Mesendoderm (in vitro differentiated cells): ENCODE measurements at regions not wholly inside any gene's neighbourhood (a gene's known extent, or its start where the extent isn't known, plus 50 kb on each side); places are given as distances from the start of the nearest gene placed in this dataset.

Experiments
- DNase-seq: peaks from one replicate; pipeline ENCODE4 v3.0.0; 2013
- H2AK5ac ChIP-seq: 2 replicates; pipeline ENCODE4 v1.6.1; 2013; ENCODE audit warnings: low read length, inconsistent platforms
- H2BK120ac ChIP-seq: 2 replicates; pipeline ENCODE4 v1.6.1; 2013; ENCODE audit warnings: low read depth, mild to moderate bottlenecking, low read length, moderate library complexity, mixed read lengths
- H2BK15ac ChIP-seq: replicated peaks from 2 replicates; pipeline ENCODE4 v1.6.1; 2013; ENCODE audit warnings: low read depth, mild to moderate bottlenecking, moderate library complexity
- H2BK5ac ChIP-seq: 2 replicates; pipeline ENCODE4 v1.6.1; 2013; ENCODE audit warnings: low read length, inconsistent platforms
- H3K18ac ChIP-seq: 2 replicates; pipeline ENCODE4 v1.6.1; 2013; ENCODE audit warnings: mild to moderate bottlenecking, low read length, mixed read lengths
- H3K23ac ChIP-seq: one replicate; pipeline ENCODE4 v1.6.1; 2013; ENCODE audit warnings: low read length
- H3K27ac ChIP-seq: 2 replicates; pipeline ENCODE4 v1.5.1; 2013; ENCODE audit warnings: low read depth, mild to moderate bottlenecking, inconsistent platforms, low read length, moderate library complexity
- H3K27me3 ChIP-seq: 2 replicates; pipeline ENCODE4 v1.6.1; 2013; ENCODE audit warnings: low read length, control low read depth, mild to moderate bottlenecking, inconsistent platforms; ENCODE audit not compliant: insufficient read depth, poor library complexity
- H3K36me3 ChIP-seq: 2 replicates; pipeline ENCODE4 v1.6.1; 2013; ENCODE audit warnings: low read length, inconsistent platforms; ENCODE audit not compliant: control insufficient read depth, insufficient read depth
- H3K4ac ChIP-seq: one replicate; pipeline ENCODE4 v1.6.1; 2013; ENCODE audit warnings: low read depth, mild to moderate bottlenecking, low read length, moderate library complexity
- H3K4me1 ChIP-seq: 2 replicates; pipeline ENCODE4 v1.6.1; 2013; ENCODE audit warnings: low read depth, low read length, inconsistent platforms; ENCODE audit not compliant: control insufficient read depth
- H3K4me2 ChIP-seq: 2 replicates; pipeline ENCODE4 v1.6.1; 2013; ENCODE audit warnings: low read length
- H3K4me3 ChIP-seq: 2 replicates; pipeline ENCODE4 v1.5.1; 2013; ENCODE audit warnings: mild to moderate bottlenecking, low read length
- H3K56ac ChIP-seq: one replicate; pipeline ENCODE4 v1.6.1; 2013; ENCODE audit warnings: low read length
- H3K79me1 ChIP-seq: 2 replicates; pipeline ENCODE4 v1.6.1; 2013; ENCODE audit warnings: low read length, inconsistent platforms
- H3K79me2 ChIP-seq: 2 replicates; pipeline ENCODE4 v1.6.1; 2013; ENCODE audit warnings: mild to moderate bottlenecking, low read length; ENCODE audit not compliant: control insufficient read depth, insufficient read depth
- H3K9ac ChIP-seq: 2 replicates; pipeline ENCODE4 v1.6.1; 2013; ENCODE audit warnings: low read length, inconsistent platforms
- H4K5ac ChIP-seq: one replicate; pipeline ENCODE4 v1.6.1; 2013; ENCODE audit warnings: low read length
- H4K8ac ChIP-seq: one replicate; pipeline ENCODE4 v1.6.1; 2013; ENCODE audit warnings: low read depth, mild to moderate bottlenecking, control low read depth, low read length, moderate library complexity
- WGBS: extraction: QIAGEN DNeasy Blood & Tissue Kit; methylation state at CpG from one replicate; pipeline ENCODE4 v1.1.7; 2013; ENCODE audit warnings: low lambda C conversion rate, missing lambda C conversion rate; ENCODE audit not compliant: insufficient coverage; ENCODE audit errors: extremely low coverage; 5-methylcytosine and 5-hydroxymethylcytosine counted together

DNA sequence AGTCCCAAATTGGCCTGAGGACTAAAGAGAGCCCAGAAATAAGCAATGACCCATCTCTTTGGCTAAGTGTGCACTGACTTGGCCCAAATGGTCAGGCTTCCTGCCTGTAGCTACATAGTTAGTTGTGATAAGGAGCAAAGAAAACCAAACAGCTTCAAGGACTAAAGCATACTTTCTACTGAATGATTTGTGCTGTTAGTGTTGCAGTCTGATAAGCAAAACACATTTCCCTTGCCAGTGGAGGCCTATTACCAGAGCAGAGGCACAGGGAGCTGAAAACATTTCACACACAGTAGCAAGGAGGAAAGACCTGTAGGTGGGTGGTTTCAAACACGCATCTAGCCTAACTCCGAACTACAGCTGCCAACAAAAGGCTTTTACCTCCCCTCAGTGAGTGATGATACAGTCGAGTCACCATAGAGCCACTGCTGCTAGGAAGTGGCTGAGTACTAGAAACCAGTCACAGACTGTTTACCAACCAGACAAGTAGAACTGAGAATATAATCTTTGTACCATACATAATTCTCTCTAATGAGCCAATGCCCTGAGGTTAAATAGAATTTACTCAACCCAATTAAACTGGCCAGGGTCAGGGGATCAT, 222.3 kb upstream of the THBS1 start:
- H3K23ac ChIP-seq, result no peak overlapping the region
- no peaks in the 10 kb centered on the region for H3K27me3 ChIP-seq
- H2BK15ac ChIP-seq, result no peak overlapping the region
- no peak overlapping the region for H3K4me2 ChIP-seq
- H3K9ac ChIP-seq, result no peak overlapping the region
- DNase-seq, result no peak
- H3K4ac ChIP-seq, result no peak overlapping the region
- no peak overlapping the region for H3K56ac ChIP-seq
- H3K79me2 ChIP-seq, result no peaks in the 10 kb centered on the region
- no peaks in the 10 kb centered on the region for H3K36me3 ChIP-seq
- no peak overlapping the region for H3K27ac ChIP-seq
- no peaks in the 10 kb centered on the region for H3K79me1 ChIP-seq
- no peak overlapping the region for H3K18ac ChIP-seq
- no peak overlapping the region for H2BK120ac ChIP-seq
- H2AK5ac ChIP-seq, result no peak overlapping the region
- no peaks in the 10 kb centered on the region for H3K4me1 ChIP-seq
- no peak overlapping the region for H4K5ac ChIP-seq
- WGBS, result no CpG with 5 or more reads among the region's 3 CpGs
- H4K8ac ChIP-seq, result no peak overlapping the region
- no peak overlapping the region for H2BK5ac ChIP-seq
- H3K4me3 ChIP-seq, result no peak overlapping the region

GRCh38 chr15:39359771-39360170, 221.1 kb upstream of the THBS1 start:
- no CpG with 5 or more reads among the region's 3 CpGs for WGBS
- Histone ChIP-seq H3K23ac (no peak overlapping the region), H4K8ac (no peak overlapping the region), H2BK15ac (no peak overlapping the region), H4K5ac (no peak overlapping the region), H3K4ac (no peak overlapping the region), H3K18ac (no peak overlapping the region), H3K79me2 (no peaks in the 10 kb centered on the region), H3K4me1 (no peaks in the 10 kb centered on the region), H2BK120ac (no peak overlapping the region), H3K56ac (no peak overlapping the region), H3K27ac (no peak overlapping the region), H2AK5ac (no peak overlapping the region), H3K9ac (no peak overlapping the region), H2BK5ac (no peak overlapping the region), H3K79me1 (no peaks in the 10 kb centered on the region), H3K4me2 (no peak overlapping the region), H3K4me3 (no peak overlapping the region), H3K27me3 (no peaks in the 10 kb centered on the region), H3K36me3 (no peaks in the 10 kb centered on the region)
- no peak for DNase-seq

- WGBS, result no CpG with 5 or more reads among the region's 2 CpGs
- H2BK5ac ChIP-seq, result no peak overlapping the region
- no peak overlapping the region for H3K56ac ChIP-seq
- no peak overlapping the region for H2BK120ac ChIP-seq
- H3K79me2 ChIP-seq, result no peaks in the 10 kb centered on the region
- H4K8ac ChIP-seq, result no peak overlapping the region
- H3K27me3 ChIP-seq, result no peaks in the 10 kb centered on the region
- H3K36me3 ChIP-seq, result no peaks in the 10 kb centered on the region
- no peaks in the 10 kb centered on the region for H3K79me1 ChIP-seq
- no peak for DNase-seq
- no peak overlapping the region for H3K4me2 ChIP-seq
- no peak overlapping the region for H2BK15ac ChIP-seq
- no peak overlapping the region for H3K4ac ChIP-seq
- no peaks in the 10 kb centered on the region for H3K4me1 ChIP-seq
- no peak overlapping the region for H3K18ac ChIP-seq
- H3K23ac ChIP-seq, result no peak overlapping the region
- H3K27ac ChIP-seq, result no peak overlapping the region
- H4K5ac ChIP-seq, result no peak overlapping the region
- no peak overlapping the region for H3K9ac ChIP-seq
- no peak overlapping the region for H3K4me3 ChIP-seq
- no peak overlapping the region for H2AK5ac ChIP-seq
Measured at GRCh38 chr15:39360452-39360851, 220.4 kb upstream of the THBS1 start.

DNA sequence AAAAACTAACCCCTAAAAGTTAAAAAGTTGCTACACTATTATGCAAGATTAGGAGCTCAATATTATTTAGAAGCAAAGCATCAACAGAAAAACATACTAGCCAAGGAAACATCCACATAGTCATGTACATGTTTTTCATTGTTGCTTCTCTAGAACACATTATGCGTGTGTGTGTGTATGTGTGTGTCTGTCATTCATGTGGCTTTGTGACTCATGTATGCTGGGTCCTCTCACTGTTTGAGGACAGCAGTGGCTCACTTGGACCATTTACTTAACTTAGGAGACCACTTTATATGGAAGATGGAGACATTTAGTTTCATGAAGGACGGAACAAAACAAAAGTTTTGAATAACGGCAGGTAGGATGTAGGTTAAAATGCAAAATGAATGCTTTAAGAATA, 219.4 kb upstream of the THBS1 start:
- Histone ChIP-seq H3K4ac (no peak overlapping the region), H4K8ac (no peak overlapping the region), H3K4me3 (no peak overlapping the region), H2BK5ac (no peak overlapping the region), H3K18ac (no peak overlapping the region), H3K27ac (no peak overlapping the region), H4K5ac (no peak overlapping the region), H3K4me1 (no peaks in the 10 kb centered on the region), H3K4me2 (no peak overlapping the region), H3K36me3 (no peaks in the 10 kb centered on the region), H2AK5ac (no peak overlapping the region), H3K56ac (no peak overlapping the region), H3K9ac (no peak overlapping the region), H3K27me3 (no peaks in the 10 kb centered on the region), H3K79me2 (no peaks in the 10 kb centered on the region), H3K23ac (no peak overlapping the region), H2BK15ac (no peak overlapping the region), H2BK120ac (no peak overlapping the region), H3K79me1 (no peaks in the 10 kb centered on the region)
- DNase-seq, result no peak
- WGBS, result no CpG with 5 or more reads among the region's 3 CpGs

DNA sequence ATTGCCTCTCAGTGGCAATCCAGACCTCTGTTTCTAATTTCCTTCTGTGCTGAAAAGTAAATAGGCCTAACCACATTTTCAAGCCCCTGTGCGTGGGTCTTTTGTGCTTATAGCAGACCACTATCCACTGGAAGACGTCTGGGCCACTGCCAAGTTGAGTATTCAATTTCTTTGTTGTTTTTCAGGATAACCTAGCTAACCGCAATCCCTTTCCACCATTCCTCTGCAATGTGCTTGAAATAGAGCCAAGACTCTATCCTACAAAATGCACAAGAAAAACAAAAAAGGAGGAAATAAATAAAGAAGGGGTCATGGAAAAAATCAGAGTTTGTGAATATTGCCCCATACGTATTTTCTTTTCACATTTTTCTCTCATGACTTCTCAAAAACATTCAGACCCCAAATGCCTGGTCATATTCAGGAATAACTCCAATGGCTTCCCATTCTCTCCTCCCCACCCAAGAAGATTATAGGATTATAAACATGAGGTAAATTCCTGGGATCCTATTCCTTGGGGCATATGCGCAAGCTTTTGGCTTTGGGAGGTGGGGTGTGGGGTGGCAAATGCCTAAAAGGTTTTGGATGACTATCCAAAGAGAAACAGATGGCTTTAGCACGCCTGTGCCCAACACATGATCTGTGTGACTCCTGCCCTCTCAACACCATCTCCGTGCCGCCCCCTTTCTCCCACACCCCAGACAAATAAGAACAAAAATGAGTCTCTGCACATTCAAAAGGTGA, 217.9 kb upstream of the THBS1 start:
- no peak overlapping the region for H3K27ac ChIP-seq
- WGBS, result no CpG with 5 or more reads among the region's 8 CpGs

More for the DNA sequence above, 217.9 kb upstream of the THBS1 start:
- Histone ChIP-seq H3K36me3 (no peaks in the 10 kb centered on the region), H3K4me2 (no peak overlapping the region), H2AK5ac (no peak overlapping the region), H3K79me2 (no peaks in the 10 kb centered on the region), H3K4me3 (no peak overlapping the region), H4K8ac (no peak overlapping the region), H3K4ac (peak overlapping the region; percentile 36), H3K9ac (no peak overlapping the region), H3K18ac (peak overlapping the region; percentile 84), H3K56ac (no peak overlapping the region), H3K79me1 (no peaks in the 10 kb centered on the region), H3K23ac (no peak overlapping the region), H4K5ac (no peak overlapping the region), H2BK15ac (no peak overlapping the region), H3K27me3 (no peaks in the 10 kb centered on the region), H2BK120ac (peak overlapping the region; percentile 61), H3K4me1 (no peaks in the 10 kb centered on the region), H2BK5ac (no peak overlapping the region)
- no peak for DNase-seq
